COLO829 (cell line): ENCODE measurements at regions not wholly inside any gene's neighbourhood (a gene's known extent, or its start where the extent isn't known, plus 50 kb on each side); places are given as distances from the start of the nearest gene placed in this dataset.

ENCODE experiments used
- DNase-seq: peaks from one replicate; pipeline ENCODE4 v3.0.0; 2012; ENCODE audit warnings: low spot score

- no peak for DNase-seq
Measured at GRCh38 chr6:23308166-23308565, 738.8 kb downstream of the HDGFL1 start.

GRCh38 chr6:23311211-23311610, 741.8 kb downstream of the HDGFL1 start:
- DNase-seq = no peak

- no peak for DNase-seq
Measured at GRCh38 chr6:23316131-23316530, 746.8 kb downstream of the HDGFL1 start.

- no peak for DNase-seq
Measured at GRCh38 chr6:23316931-23317330, 747.6 kb downstream of the HDGFL1 start.

- DNase-seq = no peak
Measured at GRCh38 chr6:23319582-23319981, 750.2 kb downstream of the HDGFL1 start.

GRCh38 chr6:23320471-23321015, 751.2 kb downstream of the HDGFL1 start:
- DNase-seq = no peak

- no peak for DNase-seq
Measured at GRCh38 chr6:23323897-23324296, 754.5 kb downstream of the HDGFL1 start.

- no peak for DNase-seq
Measured at GRCh38 chr6:23325065-23325464, 755.7 kb downstream of the HDGFL1 start.

- no peak for DNase-seq
Measured at GRCh38 chr6:23327621-23328020, 758.3 kb downstream of the HDGFL1 start.

GRCh38 chr6:23329086-23329485, 759.7 kb downstream of the HDGFL1 start:
- no peak for DNase-seq

- DNase-seq = no peak
Measured at GRCh38 chr6:23330632-23331031, 761.3 kb downstream of the HDGFL1 start.

GRCh38 chr6:23334360-23334759, 765.0 kb downstream of the HDGFL1 start:
- DNase-seq = no peak

- DNase-seq = no peak
Measured at GRCh38 chr6:23335894-23336293, 766.5 kb downstream of the HDGFL1 start.

GRCh38 chr6:23339268-23339667, 769.9 kb downstream of the HDGFL1 start:
- no peak for DNase-seq

- DNase-seq = no peak
Measured at GRCh38 chr6:23340271-23340670, 770.9 kb downstream of the HDGFL1 start.

- no peak for DNase-seq
Measured at GRCh38 chr6:23343610-23344306, 774.4 kb downstream of the HDGFL1 start.

GRCh38 chr6:23348185-23348584, 777.8 kb upstream of the NRSN1 start:
- no peak for DNase-seq

- DNase-seq = peak; percentile 89
Measured at GRCh38 chr6:23349521-23350147, 776.4 kb upstream of the NRSN1 start.

GRCh38 chr6:23350752-23351453, 775.1 kb upstream of the NRSN1 start:
- no peak for DNase-seq

- DNase-seq = no peak
Measured at GRCh38 chr6:23354004-23354403, 772.0 kb upstream of the NRSN1 start.

GRCh38 chr6:23357185-23357766, 768.7 kb upstream of the NRSN1 start:
- DNase-seq = no peak

- no peak for DNase-seq
Measured at GRCh38 chr6:23365732-23366131, 760.3 kb upstream of the NRSN1 start.

- no peak for DNase-seq
Measured at GRCh38 chr6:23367311-23367710, 758.7 kb upstream of the NRSN1 start.
